GM13976 (cell line): ENCODE measurements at regions not wholly inside any gene's neighbourhood (a gene's known extent, or its start where the extent isn't known, plus 50 kb on each side); places are given as distances from the start of the nearest gene placed in this dataset.

Experiments used
- DNase-seq: peaks from one replicate; pipeline ENCODE4 v3.0.0; 2012; ENCODE audit warnings: low spot score
- in situ Hi-C: fragments of 300-500 bp; cut with MboI; formaldehyde crosslinking; loops from one replicate; pipeline ENCODE4 v1.12.0; 2022; ENCODE audit warnings: low sequenced_read_pairs, mixed read lengths, inconsistent platforms; ENCODE audit not compliant: unreplicated experiment
- TF ChIP-seq, protein P1 (sequence below): IDR thresholded peaks from 2 replicates; pipeline ENCODE4 v1.5.1; 2012; ENCODE audit warnings: borderline replicate concordance, mild to moderate bottlenecking; ENCODE audit not compliant: insufficient read depth; ENCODE audit errors: extremely low read depth, missing control alignments, control extremely low read depth

DNA sequence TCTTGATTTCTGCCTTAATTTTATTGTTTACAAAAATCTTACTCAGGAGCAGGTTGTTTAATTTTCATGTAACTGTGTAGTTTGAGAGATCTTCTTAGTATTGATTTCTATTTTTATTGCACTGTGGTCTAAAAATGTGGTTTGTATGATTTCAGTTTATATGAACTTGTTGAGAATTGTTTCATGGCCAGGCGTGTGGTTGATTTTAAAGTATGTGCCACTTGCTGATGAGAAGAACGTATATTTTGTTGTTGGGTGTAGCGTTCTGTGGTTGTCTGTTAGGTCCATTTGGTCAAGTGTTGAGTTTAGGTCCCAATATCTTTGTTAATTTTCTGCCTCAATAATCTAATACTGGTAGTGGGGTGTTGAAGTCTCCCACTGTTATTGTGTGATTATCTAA lies 996.8 kb downstream of the PCDH19 start:
- in situ Hi-C loops: no loop called here
- TF ChIP-seq, protein P1, sequence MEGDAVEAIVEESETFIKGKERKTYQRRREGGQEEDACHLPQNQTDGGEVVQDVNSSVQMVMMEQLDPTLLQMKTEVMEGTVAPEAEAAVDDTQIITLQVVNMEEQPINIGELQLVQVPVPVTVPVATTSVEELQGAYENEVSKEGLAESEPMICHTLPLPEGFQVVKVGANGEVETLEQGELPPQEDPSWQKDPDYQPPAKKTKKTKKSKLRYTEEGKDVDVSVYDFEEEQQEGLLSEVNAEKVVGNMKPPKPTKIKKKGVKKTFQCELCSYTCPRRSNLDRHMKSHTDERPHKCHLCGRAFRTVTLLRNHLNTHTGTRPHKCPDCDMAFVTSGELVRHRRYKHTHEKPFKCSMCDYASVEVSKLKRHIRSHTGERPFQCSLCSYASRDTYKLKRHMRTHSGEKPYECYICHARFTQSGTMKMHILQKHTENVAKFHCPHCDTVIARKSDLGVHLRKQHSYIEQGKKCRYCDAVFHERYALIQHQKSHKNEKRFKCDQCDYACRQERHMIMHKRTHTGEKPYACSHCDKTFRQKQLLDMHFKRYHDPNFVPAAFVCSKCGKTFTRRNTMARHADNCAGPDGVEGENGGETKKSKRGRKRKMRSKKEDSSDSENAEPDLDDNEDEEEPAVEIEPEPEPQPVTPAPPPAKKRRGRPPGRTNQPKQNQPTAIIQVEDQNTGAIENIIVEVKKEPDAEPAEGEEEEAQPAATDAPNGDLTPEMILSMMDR: no peak
- DNase-seq: no peak

DNA sequence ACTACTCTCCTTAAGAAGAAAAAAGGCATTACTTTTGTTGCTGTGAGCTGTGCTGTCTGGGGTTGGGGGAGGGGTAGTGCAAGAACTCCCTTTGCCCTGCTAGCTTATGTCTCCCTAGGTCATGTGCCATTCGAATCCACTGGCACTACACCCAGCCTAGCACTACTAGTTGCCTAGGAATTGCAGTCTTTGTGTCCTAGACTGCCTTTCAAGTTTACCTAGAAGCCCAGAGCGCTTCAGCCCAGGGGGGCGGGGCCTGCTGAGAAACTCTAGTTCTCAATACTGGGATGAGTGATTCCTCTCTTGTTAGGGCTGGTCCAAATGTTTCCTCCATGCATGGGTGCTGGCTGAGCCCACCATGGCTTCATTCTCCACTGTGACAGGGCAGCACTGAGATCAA lies 1011.5 kb downstream of the PCDH19 start:
- TF ChIP-seq, protein P1: no peak
- no peak for DNase-seq
- in situ Hi-C loops: no loop called here

DNA sequence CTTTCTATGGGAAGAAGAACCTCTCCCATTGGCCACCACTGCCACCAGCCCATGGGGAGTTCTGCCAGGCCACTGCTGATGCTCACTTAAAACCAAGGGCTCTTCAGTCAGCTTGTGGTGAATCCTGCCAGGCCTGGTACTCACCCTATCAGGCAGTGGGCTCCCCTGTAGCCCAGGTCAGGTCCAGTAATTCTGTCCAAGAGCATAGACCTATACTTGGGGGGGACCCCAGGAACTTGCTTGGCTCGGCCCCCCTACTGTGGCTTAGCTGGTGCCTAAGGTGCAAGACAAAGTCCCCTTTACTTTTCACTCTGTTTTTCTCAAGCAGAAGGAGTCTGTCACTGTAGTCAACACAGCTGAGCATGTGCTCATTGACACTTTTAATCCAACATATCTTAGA lies 1012.2 kb downstream of the PCDH19 start:
- TF ChIP-seq, protein P1: no peak
- in situ Hi-C loops: no loop called here
- DNase-seq: no peak

DNA sequence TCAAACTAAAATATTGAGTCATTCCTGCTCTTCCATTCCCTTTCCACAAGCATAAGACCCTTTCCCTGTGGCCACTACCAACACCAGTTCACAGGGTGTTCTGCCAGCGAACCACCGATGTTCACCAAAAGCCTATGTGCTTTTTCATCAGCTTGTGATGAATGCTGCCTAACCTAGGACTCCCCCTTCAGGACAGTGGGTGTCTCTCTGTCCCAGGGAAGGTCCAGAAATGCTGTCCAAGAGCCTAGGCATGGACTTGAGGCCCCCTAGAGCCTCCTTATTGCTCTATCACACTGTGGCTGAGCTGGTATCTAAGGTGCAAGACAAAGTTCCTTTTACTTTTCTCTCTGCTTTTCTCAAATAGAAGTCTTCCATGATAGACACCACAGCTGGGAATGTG lies 1015.6 kb downstream of the PCDH19 start:
- no peak for DNase-seq
- TF ChIP-seq, protein P1: no peak
- in situ Hi-C loops: no loop called here

DNA sequence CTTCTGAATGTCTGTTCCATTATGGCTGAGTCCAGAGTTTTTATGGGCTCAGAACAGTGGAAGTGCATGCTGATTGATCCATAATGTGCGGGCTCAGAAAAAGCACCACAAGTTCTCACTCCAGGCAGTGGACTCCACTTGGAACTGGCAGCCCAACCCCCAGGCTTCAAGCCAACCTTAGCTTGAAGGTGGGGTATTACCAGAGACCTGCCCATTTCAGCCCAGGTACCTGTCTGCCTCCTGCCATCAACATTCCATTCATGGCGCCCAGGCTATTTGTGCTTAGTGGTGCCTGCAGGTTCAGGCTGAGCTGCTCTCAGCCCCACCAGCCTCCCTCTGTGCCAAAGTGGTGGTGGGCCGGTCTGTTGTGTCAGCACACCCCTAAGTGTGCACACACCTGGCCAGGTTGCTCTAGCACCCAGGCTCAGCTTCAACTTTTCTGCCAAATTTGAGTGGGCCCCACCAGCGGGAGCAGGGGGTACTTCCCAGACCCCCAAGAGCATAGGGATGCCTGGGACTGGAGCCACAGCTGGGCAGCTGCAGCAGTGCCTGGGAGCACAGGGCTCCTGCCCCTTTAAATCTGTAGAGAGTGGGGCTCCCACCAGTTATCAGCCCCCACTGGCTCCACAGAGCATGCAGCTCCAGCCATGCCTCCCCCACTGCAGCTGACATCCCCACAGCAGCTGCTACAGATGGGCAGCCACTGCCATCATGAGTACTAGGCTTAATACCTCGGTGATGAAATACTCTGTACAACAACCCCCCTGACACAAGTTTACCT lies 1025.3 kb downstream of the PCDH19 start:
- no peak for DNase-seq
- TF ChIP-seq, protein P1: no peak
- in situ Hi-C loops: no loop called here

DNA sequence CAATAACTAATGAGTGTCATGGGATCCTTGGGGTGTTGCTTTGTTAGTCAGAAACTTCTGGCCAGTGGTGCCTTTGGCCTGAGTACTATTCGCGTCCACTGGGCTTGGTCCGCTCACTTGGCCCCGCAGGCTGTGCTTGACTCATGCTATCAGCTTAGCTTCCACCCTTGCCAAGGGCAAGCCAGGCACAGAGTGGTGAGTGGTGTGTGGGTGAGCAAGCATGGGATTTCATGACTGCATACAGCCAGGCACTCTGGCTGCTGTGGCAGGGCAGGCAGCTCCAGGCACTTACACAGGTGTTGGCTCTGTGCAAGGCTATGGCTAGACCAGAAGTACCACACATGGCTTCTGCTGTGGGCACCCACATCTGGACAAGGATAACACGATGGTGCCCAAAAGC lies 1026.3 kb downstream of the PCDH19 start:
- no peak for DNase-seq
- TF ChIP-seq, protein P1: no peak
- in situ Hi-C loops: no loop called here
